Peyer's patch (tissue), 4 donors: ENCODE measurements at regions not wholly inside any gene's neighbourhood (a gene's known extent, or its start where the extent isn't known, plus 50 kb on each side); places are given as distances from the start of the nearest gene placed in this dataset.

Experiments
- DNase-seq, 3 donors: peaks; one replicate each; pipeline ENCODE4 v3.0.0-alpha.2; 2017 to 2019
- H3K27ac ChIP-seq, 4 donors: fragments of 200-600 bp; sonication (generic); one replicate each; pipeline ENCODE4 v1.5.1; 2016 to 2019
- H3K27me3 ChIP-seq, 2 donors: fragments of 200-600 bp; sonication (generic); one replicate each; pipeline ENCODE4 v1.5.1; 2019
- H3K36me3 ChIP-seq, 3 donors: fragments of 200-600 bp; sonication (generic); one replicate each; pipeline ENCODE4 v1.5.1; 2016 to 2019
- H3K4me1 ChIP-seq, 4 donors: fragments of 200-600 bp; sonication (generic); one replicate each; pipeline ENCODE4 v1.5.1; 2016 to 2019
- H3K4me3 ChIP-seq, 4 donors: fragments of 200-600 bp; sonication (generic); 1 replicate in 3 of 4; 2 replicates in 1 of 4; pipeline ENCODE4 v1.5.1; 2016 to 2019; ENCODE audit warnings: mild to moderate bottlenecking in 1 of 4
- H3K9me3 ChIP-seq, 4 donors: fragments of 200-600 bp; sonication (generic); one replicate each; pipeline ENCODE4 v1.5.1; 2016 to 2019; ENCODE audit warnings: mild to moderate bottlenecking in 1 of 4
- POLR2A ChIP-seq, 2 donors: fragments of 450-650 bp; IDR thresholded peaks; one replicate each; pipeline ENCODE4 v1.5.1; 2017; ENCODE audit warnings: antibody characterized with exemption in 2 of 2, mild to moderate bottlenecking in 2 of 2, moderate library complexity in 2 of 2
- TF ChIP-seq, protein P1 (sequence below), 6 experiments: fragments of 450-650 bp in 4 of 6; fragments of 200-600 bp in 2 of 6; sonication (generic) in 1 of 6; IDR thresholded peaks; one replicate each; pipeline ENCODE4 v1.5.1; 2017 to 2019; ENCODE audit warnings: antibody characterized with exemption in 6 of 6, mild to moderate bottlenecking in 3 of 6, moderate library complexity in 1 of 6

GRCh38 chr13:63304497-63304896 is 1888.8 kb upstream of the PCDH20 start:
- TF ChIP-seq POLR2A (IDR thresholded peaks at IDR 0.05) = no peak
- TF ChIP-seq, protein P1, sequence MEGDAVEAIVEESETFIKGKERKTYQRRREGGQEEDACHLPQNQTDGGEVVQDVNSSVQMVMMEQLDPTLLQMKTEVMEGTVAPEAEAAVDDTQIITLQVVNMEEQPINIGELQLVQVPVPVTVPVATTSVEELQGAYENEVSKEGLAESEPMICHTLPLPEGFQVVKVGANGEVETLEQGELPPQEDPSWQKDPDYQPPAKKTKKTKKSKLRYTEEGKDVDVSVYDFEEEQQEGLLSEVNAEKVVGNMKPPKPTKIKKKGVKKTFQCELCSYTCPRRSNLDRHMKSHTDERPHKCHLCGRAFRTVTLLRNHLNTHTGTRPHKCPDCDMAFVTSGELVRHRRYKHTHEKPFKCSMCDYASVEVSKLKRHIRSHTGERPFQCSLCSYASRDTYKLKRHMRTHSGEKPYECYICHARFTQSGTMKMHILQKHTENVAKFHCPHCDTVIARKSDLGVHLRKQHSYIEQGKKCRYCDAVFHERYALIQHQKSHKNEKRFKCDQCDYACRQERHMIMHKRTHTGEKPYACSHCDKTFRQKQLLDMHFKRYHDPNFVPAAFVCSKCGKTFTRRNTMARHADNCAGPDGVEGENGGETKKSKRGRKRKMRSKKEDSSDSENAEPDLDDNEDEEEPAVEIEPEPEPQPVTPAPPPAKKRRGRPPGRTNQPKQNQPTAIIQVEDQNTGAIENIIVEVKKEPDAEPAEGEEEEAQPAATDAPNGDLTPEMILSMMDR (IDR thresholded peaks at IDR 0.05) = no peak
- H3K4me1 ChIP-seq = no peaks in the 10 kb centered on the region
- no peaks in the 10 kb centered on the region for H3K27me3 ChIP-seq
- H3K9me3 ChIP-seq = peaks cover 0 to 7% (median 0%) of the 10 kb centered on the region in 4 donors
- H3K4me3 ChIP-seq = no peak overlapping the region
- no peak for DNase-seq
- no peaks in the 10 kb centered on the region for H3K36me3 ChIP-seq
- H3K27ac ChIP-seq = no peak overlapping the region

DNA sequence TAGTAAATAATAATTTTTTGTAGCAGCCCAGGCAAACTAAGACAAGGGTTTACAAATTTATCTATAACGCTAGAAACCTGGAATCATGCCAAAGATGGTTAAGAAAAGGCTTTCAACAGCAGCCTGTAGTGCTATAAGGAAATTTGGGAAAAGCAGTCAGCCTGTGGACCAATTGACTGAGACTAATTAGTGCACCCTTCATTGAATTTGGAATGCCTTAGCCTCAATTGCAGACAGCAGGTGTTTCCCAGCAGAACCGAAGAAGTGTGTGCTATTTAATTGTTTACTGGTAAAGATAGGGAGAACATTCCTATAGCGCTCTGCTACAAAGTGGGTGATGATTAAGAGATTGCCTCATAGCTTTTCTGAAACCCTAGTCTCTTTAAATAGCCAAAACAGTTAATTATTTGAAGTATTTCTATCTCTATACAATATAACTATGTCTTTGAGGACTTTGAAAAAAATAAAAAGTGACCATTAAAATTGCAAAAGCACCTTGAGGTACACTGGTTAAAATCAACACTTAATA is 1884.3 kb upstream of the PCDH20 start:
- H3K9me3 ChIP-seq = no peaks in the 10 kb centered on the region
- no peaks in the 10 kb centered on the region for H3K27me3 ChIP-seq
- DNase-seq = no peak
- TF ChIP-seq, protein P1 (IDR thresholded peaks at IDR 0.05) = no peak
- TF ChIP-seq POLR2A (IDR thresholded peaks at IDR 0.05) = no peak
- H3K4me3 ChIP-seq = no peak overlapping the region
- H3K36me3 ChIP-seq = no peaks in the 10 kb centered on the region
- H3K27ac ChIP-seq = no peak overlapping the region
- H3K4me1 ChIP-seq = no peaks in the 10 kb centered on the region

DNA sequence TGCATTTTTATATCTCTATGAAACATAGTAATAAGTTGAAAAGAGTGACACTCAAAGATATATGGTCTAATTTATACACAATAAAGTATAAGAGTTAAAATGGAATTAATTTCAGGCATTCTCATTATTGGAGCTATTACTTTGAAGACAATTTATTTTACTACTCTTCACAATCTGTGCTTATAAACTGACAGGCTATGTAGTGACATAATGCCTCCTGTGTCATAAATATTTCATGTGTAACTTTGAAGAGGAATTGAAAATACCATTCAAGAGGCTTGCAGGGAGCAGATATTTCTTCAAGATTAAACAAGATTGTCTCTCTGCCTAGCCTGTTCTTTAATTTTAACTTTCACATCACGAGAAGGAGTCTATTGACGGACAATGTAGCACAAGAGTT is 1881.5 kb upstream of the PCDH20 start:
- Histone ChIP-seq H3K4me1 (no peaks in the 10 kb centered on the region), H3K27ac (no peak overlapping the region), H3K4me3 (no peak overlapping the region), H3K36me3 (no peaks in the 10 kb centered on the region), H3K9me3 (no peaks in the 10 kb centered on the region), H3K27me3 (no peaks in the 10 kb centered on the region)
- DNase-seq = no peak
- TF ChIP-seq, protein P1 (IDR thresholded peaks at IDR 0.05) = no peak

DNA sequence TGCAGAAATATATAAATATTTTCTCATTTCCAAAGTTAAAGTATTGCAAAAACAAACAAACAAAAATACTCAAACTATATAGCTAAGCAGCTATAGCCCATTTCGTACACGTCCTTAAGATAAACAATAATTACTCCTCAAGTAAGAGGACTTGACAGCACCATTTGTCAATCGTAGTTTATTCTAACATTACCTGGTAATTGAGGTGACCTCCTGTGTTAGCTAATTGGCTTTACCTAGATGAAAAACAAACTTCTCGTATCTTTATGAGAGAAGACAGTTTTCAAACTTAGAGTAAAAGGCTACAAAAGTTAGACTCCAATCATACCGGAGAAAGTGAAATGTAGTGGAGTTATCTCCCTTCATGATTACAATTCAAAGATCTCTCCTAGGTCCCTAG is 1876.1 kb upstream of the PCDH20 start:
- DNase-seq = no peak
- Histone ChIP-seq H3K4me3 (no peak overlapping the region), H3K4me1 (no peaks in the 10 kb centered on the region), H3K27ac (no peak overlapping the region), H3K9me3 (no peaks in the 10 kb centered on the region), H3K36me3 (no peaks in the 10 kb centered on the region), H3K27me3 (no peaks in the 10 kb centered on the region)
- TF ChIP-seq, protein P1 (IDR thresholded peaks at IDR 0.05) = no peak
- no peak for TF ChIP-seq POLR2A (IDR thresholded peaks at IDR 0.05)

GRCh38 chr13:63288576-63288975 is 1872.9 kb upstream of the PCDH20 start:
- no peaks in the 10 kb centered on the region for H3K36me3 ChIP-seq
- TF ChIP-seq POLR2A (IDR thresholded peaks at IDR 0.05) = no peak
- TF ChIP-seq, protein P1 (IDR thresholded peaks at IDR 0.05) = no peak

DNA sequence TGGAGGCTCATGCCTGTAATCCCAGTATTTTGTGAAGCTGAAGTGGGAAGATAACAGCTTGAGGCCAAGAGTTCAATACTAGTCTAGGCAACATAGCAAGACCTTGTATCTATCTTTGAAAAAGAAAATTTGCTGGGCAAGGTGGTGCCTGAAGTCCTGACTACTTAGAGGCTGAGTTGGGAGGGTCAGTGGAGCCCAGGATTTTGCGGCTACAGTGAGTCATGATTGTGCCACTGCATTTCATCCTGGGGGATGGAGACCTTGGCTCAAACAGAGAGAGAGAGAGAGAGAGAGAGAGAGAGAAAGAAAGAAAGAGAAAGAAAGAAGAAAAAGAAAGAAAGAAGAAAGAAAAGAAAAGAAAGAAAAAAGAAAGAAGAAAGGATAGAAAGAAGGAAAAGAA is 1872.3 kb upstream of the PCDH20 start:
- no peak for TF ChIP-seq POLR2A (IDR thresholded peaks at IDR 0.05)
- TF ChIP-seq, protein P1 (IDR thresholded peaks at IDR 0.05) = no peak
- Histone ChIP-seq H3K4me1 (no peaks in the 10 kb centered on the region), H3K27ac (no peak overlapping the region), H3K9me3 (no peaks in the 10 kb centered on the region), H3K27me3 (no peaks in the 10 kb centered on the region), H3K36me3 (no peaks in the 10 kb centered on the region), H3K4me3 (no peak overlapping the region)
- no peak for DNase-seq

More at GRCh38 chr13:63288576-63288975, 1872.9 kb upstream of the PCDH20 start:
- DNase-seq = no peak
- Histone ChIP-seq H3K27me3 (no peaks in the 10 kb centered on the region), H3K27ac (no peak overlapping the region), H3K9me3 (no peaks in the 10 kb centered on the region), H3K4me1 (no peaks in the 10 kb centered on the region), H3K4me3 (no peak overlapping the region)
